NCI-H1417 (cell line): ENCODE measurements at regions not wholly inside any gene's neighbourhood (a gene's known extent, or its start where the extent isn't known, plus 50 kb on each side); places are given as distances from the start of the nearest gene placed in this dataset.

Experiments used
- DNase-seq, 3 experiments: peaks; one replicate each; lab custom pipeline; 2025; lab: John Stamatoyannopoulos, UW

GRCh38 chr3:147589016-147589415 is 179.9 kb downstream of the ZIC1 start:
- no peak for DNase-seq

GRCh38 chr3:147604136-147604535 is 195.0 kb downstream of the ZIC1 start:
- DNase-seq = no peak

- peak in 2 of 3 experiments; percentile 5 to 56 for DNase-seq
Observed at GRCh38 chr3:147613725-147614124, 204.6 kb downstream of the ZIC1 start.

GRCh38 chr3:147614210-147614609 is 205.0 kb downstream of the ZIC1 start:
- peak in 1 of 3 experiments; percentile 28 for DNase-seq

GRCh38 chr3:147615035-147615434 is 205.9 kb downstream of the ZIC1 start:
- DNase-seq = peak in 1 of 3 experiments; percentile 19

- DNase-seq = peak in 1 of 3 experiments; percentile 52
Observed at GRCh38 chr3:147616998-147617619, 207.9 kb downstream of the ZIC1 start.

- peak in 2 of 3 experiments; percentile 10 to 57 for DNase-seq
Observed at GRCh38 chr3:147618691-147619090, 209.5 kb downstream of the ZIC1 start.

GRCh38 chr3:147619921-147620560 is 210.9 kb downstream of the ZIC1 start:
- peak in 1 of 3 experiments; percentile 45 for DNase-seq

- no peak for DNase-seq
Observed at GRCh38 chr3:147620906-147621305, 211.7 kb downstream of the ZIC1 start.

- DNase-seq = no peak
Observed at GRCh38 chr3:147630921-147631415, 221.8 kb downstream of the ZIC1 start.

- DNase-seq = no peak
Observed at GRCh38 chr3:147640781-147641180, 231.6 kb downstream of the ZIC1 start.

GRCh38 chr3:147645761-147646160 is 236.6 kb downstream of the ZIC1 start:
- DNase-seq = no peak

GRCh38 chr3:147649475-147649874 is 240.3 kb downstream of the ZIC1 start:
- DNase-seq = no peak

GRCh38 chr3:147651107-147651778 is 242.1 kb downstream of the ZIC1 start:
- DNase-seq = no peak

- DNase-seq = no peak
Observed at GRCh38 chr3:147652651-147653366, 243.6 kb downstream of the ZIC1 start.

GRCh38 chr3:147653367-147653923 is 244.3 kb downstream of the ZIC1 start:
- no peak for DNase-seq

- DNase-seq = no peak
Observed at GRCh38 chr3:147654827-147655226, 245.7 kb downstream of the ZIC1 start.

GRCh38 chr3:147655236-147655635 is 246.1 kb downstream of the ZIC1 start:
- no peak for DNase-seq

- DNase-seq = no peak
Observed at GRCh38 chr3:147656023-147656422, 246.9 kb downstream of the ZIC1 start.

GRCh38 chr3:147661916-147662315 is 252.8 kb downstream of the ZIC1 start:
- peak in 2 of 3 experiments; percentile 55 to 90 for DNase-seq

GRCh38 chr3:147662705-147663104 is 253.5 kb downstream of the ZIC1 start:
- DNase-seq = peak in 1 of 3 experiments; percentile 58

GRCh38 chr3:147669077-147669476 is 259.9 kb downstream of the ZIC1 start:
- DNase-seq = no peak
